Breast epithelium (tissue), 3 donors: ENCODE measurements at regions not wholly inside any gene's neighbourhood (a gene's known extent, or its start where the extent isn't known, plus 50 kb on each side); places are given as distances from the start of the nearest gene placed in this dataset.

Experiments
- CTCF ChIP-seq, 3 donors: fragments of 450-650 bp; IDR thresholded peaks; one replicate each; pipeline ENCODE4 v1.5.1; 2016 to 2017; ENCODE audit warnings: antibody characterized with exemption in 3 of 3, mild to moderate bottlenecking in 3 of 3, moderate library complexity in 3 of 3
- POLR2A ChIP-seq: fragments of 450-650 bp; IDR thresholded peaks from one replicate; pipeline ENCODE4 v1.6.1; 2016; ENCODE audit warnings: antibody characterized with exemption, mild to moderate bottlenecking, moderate library complexity

- TF ChIP-seq CTCF (IDR thresholded peaks at IDR 0.05) (no peak), POLR2A (no peak)
These were observed 52.6 kb upstream of the DACT2 start for GRCh38 chr6:168371981-168372711.
